Kidney epithelial cell (primary cell): ENCODE measurements at regions not wholly inside any gene's neighbourhood (a gene's known extent, or its start where the extent isn't known, plus 50 kb on each side); places are given as distances from the start of the nearest gene placed in this dataset.
A peak's percentile ranks its signal among the peaks of the same experiment; 100 is the strongest.

Source experiments
- DNase-seq: peaks from one replicate; pipeline ENCODE4 v3.0.0-alpha.2; 2010; ENCODE audit warnings: low read depth
- H3K27me3 ChIP-seq: 2 replicates; pipeline ENCODE4 v1.6.0; 2011; ENCODE audit warnings: low read length; ENCODE audit not compliant: control insufficient read depth, insufficient read depth
- H3K36me3 ChIP-seq: 2 replicates; pipeline ENCODE4 v1.5.1; 2011; ENCODE audit warnings: low read length; ENCODE audit not compliant: control insufficient read depth, insufficient read depth
- H3K4me3 ChIP-seq: 2 replicates; pipeline ENCODE4 v1.5.1; 2011; ENCODE audit warnings: low read depth, mild to moderate bottlenecking, control low read depth, low read length
- TF ChIP-seq, protein P1 (sequence below): IDR thresholded peaks from 2 replicates; pipeline ENCODE4 v1.5.1; 2011; ENCODE audit warnings: mild to moderate bottlenecking, moderate library complexity, low read length, control low read depth, inconsistent platforms; ENCODE audit not compliant: insufficient read depth, poor library complexity, severe bottlenecking

DNA sequence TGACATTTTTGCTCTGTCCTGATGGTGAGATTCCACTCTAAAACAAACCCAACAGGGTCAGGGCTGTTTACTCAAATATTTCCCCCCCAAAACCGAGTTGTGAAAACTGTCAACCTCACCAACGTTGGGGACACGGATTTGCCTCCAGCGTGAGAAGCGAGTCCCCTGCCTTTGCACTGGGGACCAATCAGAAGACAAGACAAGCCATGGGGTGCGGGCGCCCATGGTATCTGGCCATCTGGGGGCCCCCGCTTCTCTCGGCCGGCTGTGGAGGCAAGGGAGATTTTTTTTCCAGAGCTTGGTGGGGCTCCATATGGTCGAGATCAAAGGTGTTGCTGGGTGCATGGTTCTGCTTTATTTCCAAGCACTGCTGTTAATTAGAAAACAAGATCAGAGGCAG, 272.1 kb downstream of the BCL11B start:
- TF ChIP-seq, protein P1, sequence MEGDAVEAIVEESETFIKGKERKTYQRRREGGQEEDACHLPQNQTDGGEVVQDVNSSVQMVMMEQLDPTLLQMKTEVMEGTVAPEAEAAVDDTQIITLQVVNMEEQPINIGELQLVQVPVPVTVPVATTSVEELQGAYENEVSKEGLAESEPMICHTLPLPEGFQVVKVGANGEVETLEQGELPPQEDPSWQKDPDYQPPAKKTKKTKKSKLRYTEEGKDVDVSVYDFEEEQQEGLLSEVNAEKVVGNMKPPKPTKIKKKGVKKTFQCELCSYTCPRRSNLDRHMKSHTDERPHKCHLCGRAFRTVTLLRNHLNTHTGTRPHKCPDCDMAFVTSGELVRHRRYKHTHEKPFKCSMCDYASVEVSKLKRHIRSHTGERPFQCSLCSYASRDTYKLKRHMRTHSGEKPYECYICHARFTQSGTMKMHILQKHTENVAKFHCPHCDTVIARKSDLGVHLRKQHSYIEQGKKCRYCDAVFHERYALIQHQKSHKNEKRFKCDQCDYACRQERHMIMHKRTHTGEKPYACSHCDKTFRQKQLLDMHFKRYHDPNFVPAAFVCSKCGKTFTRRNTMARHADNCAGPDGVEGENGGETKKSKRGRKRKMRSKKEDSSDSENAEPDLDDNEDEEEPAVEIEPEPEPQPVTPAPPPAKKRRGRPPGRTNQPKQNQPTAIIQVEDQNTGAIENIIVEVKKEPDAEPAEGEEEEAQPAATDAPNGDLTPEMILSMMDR, result no peak
- DNase-seq, result no peak
- no peaks in the 10 kb centered on the region for H3K36me3 ChIP-seq
- H3K4me3 ChIP-seq, result no peak overlapping the region
- no peaks in the 10 kb centered on the region for H3K27me3 ChIP-seq

DNA sequence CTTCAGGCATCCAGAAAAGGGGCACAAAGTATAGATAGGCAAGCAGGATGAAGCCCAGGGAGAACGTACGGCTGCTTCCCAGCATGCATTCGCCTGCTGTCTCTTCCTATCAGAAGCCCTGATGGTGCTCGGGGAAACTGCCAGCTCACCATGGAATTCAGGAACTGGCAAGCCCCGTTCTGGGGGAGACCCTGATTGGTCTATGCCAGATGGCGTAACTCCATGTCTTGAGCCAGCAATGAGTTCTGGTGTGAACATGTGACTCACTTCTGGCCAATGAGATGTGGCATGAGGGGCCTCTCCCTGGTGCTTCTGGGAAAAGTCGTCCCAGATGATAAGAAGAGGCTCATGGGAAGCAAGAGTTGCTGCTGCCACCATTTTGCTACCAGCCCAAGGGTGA, 270.8 kb downstream of the BCL11B start:
- TF ChIP-seq, protein P1, result no peak
- no peaks in the 10 kb centered on the region for H3K36me3 ChIP-seq

DNA sequence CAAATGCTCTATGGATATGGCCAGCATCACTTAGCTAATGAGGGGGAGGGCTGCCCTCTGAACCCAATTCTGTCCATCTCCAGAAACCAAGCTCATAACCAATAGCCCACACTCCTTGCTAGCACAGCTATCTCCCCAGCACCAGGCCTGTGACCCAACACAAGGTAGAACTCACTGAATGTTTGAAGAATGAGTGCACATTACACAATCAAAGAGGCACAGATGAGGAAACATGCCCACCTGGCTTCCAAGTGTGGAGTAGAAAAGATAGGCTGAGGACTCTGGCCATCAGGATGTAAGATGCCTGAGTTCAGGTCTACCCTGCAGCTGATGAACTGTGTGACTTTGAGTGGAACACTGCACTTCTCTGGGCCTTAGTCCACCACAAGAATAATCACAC, 268.4 kb downstream of the BCL11B start:
- DNase-seq, result no peak

More for the DNA sequence above, 270.8 kb downstream of the BCL11B start:
- DNase-seq, result no peak
- no peak overlapping the region for H3K4me3 ChIP-seq
- H3K27me3 ChIP-seq, result no peaks in the 10 kb centered on the region

DNA sequence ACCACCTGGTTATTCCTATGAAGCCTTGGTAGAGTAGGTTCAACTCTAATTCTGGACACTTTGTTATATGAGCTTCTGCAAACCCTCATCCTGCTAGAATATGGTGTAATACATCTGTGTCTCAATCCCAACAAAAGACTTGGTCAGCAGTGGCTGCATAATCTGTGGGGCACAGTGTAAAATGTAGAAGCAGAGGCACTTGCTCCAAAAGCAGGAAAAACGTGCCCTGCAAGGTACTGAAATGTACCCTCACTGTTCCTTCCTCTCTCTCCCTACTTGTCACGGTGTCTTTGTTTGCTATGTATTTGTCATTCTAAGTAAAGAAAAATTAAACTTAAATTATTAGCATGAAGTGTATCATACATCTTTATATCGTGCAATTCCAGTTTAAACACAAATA, 267.9 kb downstream of the BCL11B start:
- DNase-seq, result no peak
- Histone ChIP-seq H3K27me3 (no peaks in the 10 kb centered on the region), H3K4me3 (no peak overlapping the region), H3K36me3 (no peaks in the 10 kb centered on the region)
- TF ChIP-seq, protein P1, result no peak

More for the DNA sequence above, 268.4 kb downstream of the BCL11B start:
- Histone ChIP-seq H3K27me3 (no peaks in the 10 kb centered on the region), H3K4me3 (no peak overlapping the region), H3K36me3 (no peaks in the 10 kb centered on the region)
- TF ChIP-seq, protein P1, result no peak

DNA sequence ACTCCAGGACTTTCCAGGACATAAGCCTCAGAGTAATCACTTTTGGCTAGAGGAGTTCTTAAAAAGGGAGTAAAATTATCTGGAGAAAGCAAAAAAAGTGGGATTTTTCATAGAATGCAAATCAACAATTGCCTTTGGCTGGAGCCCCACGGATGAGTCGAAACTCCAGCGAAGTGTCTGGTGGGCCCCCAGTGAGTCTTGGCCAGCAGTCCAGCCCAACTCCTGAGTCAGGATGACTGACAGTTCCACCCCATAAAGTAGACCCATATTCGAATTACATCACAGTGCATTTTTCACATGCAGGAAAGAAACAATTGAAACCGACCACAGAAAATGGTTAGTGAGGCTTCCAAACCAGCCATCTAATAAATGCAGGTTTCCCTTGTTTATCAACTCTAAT, 265.7 kb downstream of the BCL11B start:
- H3K27me3 ChIP-seq, result no peaks in the 10 kb centered on the region
- DNase-seq, result peak; percentile 16
- TF ChIP-seq, protein P1, result no peak
- no peak overlapping the region for H3K4me3 ChIP-seq
- no peaks in the 10 kb centered on the region for H3K36me3 ChIP-seq

DNA sequence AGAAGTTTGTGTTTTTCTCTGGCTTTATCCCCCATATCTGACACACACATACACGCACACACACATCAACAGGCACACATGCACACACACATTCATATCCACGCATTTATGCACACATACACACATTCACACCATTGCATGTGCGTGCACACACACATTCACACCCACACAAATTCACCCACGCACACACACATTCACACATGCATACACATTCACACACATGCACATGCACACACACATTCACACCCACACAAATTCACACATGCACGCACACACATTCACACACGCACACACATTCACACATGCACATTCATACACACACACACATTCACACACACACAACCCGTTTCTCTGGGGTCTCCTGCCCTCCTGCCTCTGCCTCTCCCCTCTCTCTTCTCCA, 264.2 kb downstream of the BCL11B start:
- TF ChIP-seq, protein P1, result no peak
- Histone ChIP-seq H3K36me3 (no peaks in the 10 kb centered on the region), H3K4me3 (no peak overlapping the region), H3K27me3 (no peaks in the 10 kb centered on the region)
- DNase-seq, result no peak
